ENCODE measurements at regions not wholly inside any gene's neighbourhood (a gene's known extent, or its start where the extent isn't known, plus 50 kb on each side); places are given as distances from the start of the nearest gene placed in this dataset.

- ATAC-seq = peak; percentile 89
- TF ChIP-seq ZFP30 (CRISPR knock-in tag; IDR thresholded peaks at IDR 0.05) (0 out of 2 replicates have a peak, but pooled peaks have one; percentile 11), TSHZ2 (CRISPR knock-in tag; IDR thresholded peaks at IDR 0.05) (no peak), ZC3H10 (CRISPR knock-in tag; IDR thresholded peaks at IDR 0.05) (peak; percentile 11; the same call in 1 of the 2 replicates), POU6F1 (CRISPR knock-in tag; IDR thresholded peaks at IDR 0.05; ENCODE audit: borderline replicate concordance, low read depth) (no peak), ZNF565 (CRISPR knock-in tag; conservative IDR thresholded peaks at IDR 0.05; ENCODE audit: low read depth) (no peak), TCF4 (CRISPR knock-in tag; IDR thresholded peaks at IDR 0.05; ENCODE audit: borderline replicate concordance) (no peak), PATZ1 (CRISPR knock-in tag; IDR thresholded peaks at IDR 0.05; ENCODE audit: borderline replicate concordance) (no peak), RARB (CRISPR knock-in tag; IDR thresholded peaks at IDR 0.05) (no peak), ISL1 (CRISPR knock-in tag; IDR thresholded peaks at IDR 0.05) (peak; percentile 31; the same call in 1 of the 2 replicates)
Observed at GRCh38 chr4:20137176-20137575, 114.5 kb upstream of the SLIT2 start.

- TF ChIP-seq ZFP30 (CRISPR knock-in tag; IDR thresholded peaks at IDR 0.05) (no peak), ZC3H10 (CRISPR knock-in tag; IDR thresholded peaks at IDR 0.05) (peak; percentile 70; the same call in 1 of the 2 replicates), ZNF8 (CRISPR knock-in tag; IDR thresholded peaks at IDR 0.05) (no peak), ISL1 (CRISPR knock-in tag; IDR thresholded peaks at IDR 0.05) (peak; percentile 38; the same call in 1 of the 2 replicates), TCF4 (CRISPR knock-in tag; IDR thresholded peaks at IDR 0.05; ENCODE audit: borderline replicate concordance) (no peak), ESRRG (CRISPR knock-in tag; IDR thresholded peaks at IDR 0.05) (no peak), CREB5 (CRISPR knock-in tag; IDR thresholded peaks at IDR 0.05; ENCODE audit: low read depth) (no peak), PATZ1 (CRISPR knock-in tag; IDR thresholded peaks at IDR 0.05; ENCODE audit: borderline replicate concordance) (0 out of 2 replicates have a peak, but pooled peaks have one; percentile 40), GLIS3 (CRISPR knock-in tag; IDR thresholded peaks at IDR 0.05) (no peak)
- ATAC-seq = peak; percentile 80
Observed at GRCh38 chr4:20127626-20128025, 124.1 kb upstream of the SLIT2 start.

- peak; percentile 84 for ATAC-seq
- no peak for TF ChIP-seq RARB (CRISPR knock-in tag; IDR thresholded peaks at IDR 0.05)
- TF ChIP-seq PPARA (CRISPR knock-in tag; IDR thresholded peaks at IDR 0.05; ENCODE audit: borderline replicate concordance) = no peak
- no peak for TF ChIP-seq ARNTL (CRISPR knock-in tag; IDR thresholded peaks at IDR 0.05; ENCODE audit: borderline replicate concordance, low read depth)
- no peak for TF ChIP-seq ZNF565 (CRISPR knock-in tag; conservative IDR thresholded peaks at IDR 0.05; ENCODE audit: low read depth)
- no peak for TF ChIP-seq GLIS3 (CRISPR knock-in tag; IDR thresholded peaks at IDR 0.05)
Observed at GRCh38 chr4:20126906-20127305, 124.8 kb upstream of the SLIT2 start.

- no peak for ATAC-seq
- TF ChIP-seq TSHZ2 (CRISPR knock-in tag; IDR thresholded peaks at IDR 0.05) (no peak), CSDC2 (CRISPR knock-in tag; IDR thresholded peaks at IDR 0.05) (no peak), ARNTL (CRISPR knock-in tag; IDR thresholded peaks at IDR 0.05; ENCODE audit: borderline replicate concordance, low read depth) (no peak), POU6F1 (CRISPR knock-in tag; IDR thresholded peaks at IDR 0.05; ENCODE audit: borderline replicate concordance, low read depth) (no peak), PATZ1 (CRISPR knock-in tag; IDR thresholded peaks at IDR 0.05; ENCODE audit: borderline replicate concordance) (no peak)
Observed at GRCh38 chr4:20124317-20125026, 127.2 kb upstream of the SLIT2 start.

Measured in SK-N-SH treated with all-trans-retinoic acid at 6 μM for 48 hours (cell line).